ENCODE measurements at regions not wholly inside any gene's neighbourhood (a gene's known extent, or its start where the extent isn't known, plus 50 kb on each side); places are given as distances from the start of the nearest gene placed in this dataset.

DNA sequence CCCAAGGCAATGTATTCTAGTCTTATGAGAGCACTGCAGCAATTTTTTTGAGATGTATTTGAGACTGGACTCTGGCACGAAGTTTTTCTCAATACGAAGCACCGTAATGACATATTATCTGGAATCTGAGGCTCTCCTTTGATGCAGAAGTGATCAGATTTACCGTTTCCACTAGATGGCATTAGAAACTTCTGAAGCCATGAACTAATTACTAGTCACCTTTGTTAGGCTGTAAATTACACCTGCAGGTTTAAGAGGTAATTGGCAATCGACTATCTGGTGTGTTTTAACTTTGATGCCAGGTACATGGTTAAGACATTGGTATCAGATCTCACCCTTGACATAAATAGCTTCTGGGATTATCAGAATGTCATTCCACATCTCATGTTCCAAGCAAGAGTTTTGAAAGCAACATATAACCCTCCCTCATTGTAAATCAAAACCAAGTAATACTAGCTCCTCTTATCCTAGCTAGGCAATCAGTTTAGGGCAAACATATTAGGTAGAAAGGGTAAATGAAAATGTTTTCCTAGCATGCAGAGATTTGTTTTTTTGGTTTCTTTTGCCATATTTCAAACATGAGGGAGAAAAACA, 254.6 kb upstream of the SPRED2 start:
- Mint-ChIP-seq H3K36me3 (ENCODE audit: insufficient read depth, unreplicated experiment) (no peaks in the 10 kb centered on the region), H3K27ac (ENCODE audit: low read depth, unreplicated experiment) (no peak overlapping the region), H3K27me3 (ENCODE audit: insufficient read depth, unreplicated experiment) (no peaks in the 10 kb centered on the region), H3K4me1 (ENCODE audit: insufficient read depth, unreplicated experiment) (no peaks in the 10 kb centered on the region), H3K9me3 (ENCODE audit: unreplicated experiment) (no peaks in the 10 kb centered on the region), H3K4me3 (ENCODE audit: unreplicated experiment) (no peak overlapping the region)
- peak; percentile 15 for DNase-seq (ENCODE audit: unreplicated experiment)
- intact Hi-C loops (cut with micrococcal nuclease), result no loop called here
- no TSS peak for BruUV-seq (replicated peaks)
- ChIA-PET POLR2A (interaction anchor here (0.7 kb wide), 1 partner anchor 21 kb away, joined by 3 read pairs; no protein-coding TSS in a partner anchor), CTCF (interaction anchor here (0.6 to 1.6 kb wide), 8 partner anchors 9 to 1404 kb away, joined by 3 to 4 read pairs (median 4); no protein-coding TSS in a partner anchor)
- TF ChIP-seq, protein P1, sequence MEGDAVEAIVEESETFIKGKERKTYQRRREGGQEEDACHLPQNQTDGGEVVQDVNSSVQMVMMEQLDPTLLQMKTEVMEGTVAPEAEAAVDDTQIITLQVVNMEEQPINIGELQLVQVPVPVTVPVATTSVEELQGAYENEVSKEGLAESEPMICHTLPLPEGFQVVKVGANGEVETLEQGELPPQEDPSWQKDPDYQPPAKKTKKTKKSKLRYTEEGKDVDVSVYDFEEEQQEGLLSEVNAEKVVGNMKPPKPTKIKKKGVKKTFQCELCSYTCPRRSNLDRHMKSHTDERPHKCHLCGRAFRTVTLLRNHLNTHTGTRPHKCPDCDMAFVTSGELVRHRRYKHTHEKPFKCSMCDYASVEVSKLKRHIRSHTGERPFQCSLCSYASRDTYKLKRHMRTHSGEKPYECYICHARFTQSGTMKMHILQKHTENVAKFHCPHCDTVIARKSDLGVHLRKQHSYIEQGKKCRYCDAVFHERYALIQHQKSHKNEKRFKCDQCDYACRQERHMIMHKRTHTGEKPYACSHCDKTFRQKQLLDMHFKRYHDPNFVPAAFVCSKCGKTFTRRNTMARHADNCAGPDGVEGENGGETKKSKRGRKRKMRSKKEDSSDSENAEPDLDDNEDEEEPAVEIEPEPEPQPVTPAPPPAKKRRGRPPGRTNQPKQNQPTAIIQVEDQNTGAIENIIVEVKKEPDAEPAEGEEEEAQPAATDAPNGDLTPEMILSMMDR (IDR thresholded peaks at IDR 0.05; ENCODE audit: unreplicated experiment), result peak; percentile 26

GRCh38 chr2:65681503-65681902, 249.1 kb upstream of the SPRED2 start:
- no TSS peak for BruUV-seq (replicated peaks)
- Mint-ChIP-seq H3K9me3 (ENCODE audit: unreplicated experiment) (peaks cover 7% of the 10 kb centered on the region), H3K4me1 (ENCODE audit: insufficient read depth, unreplicated experiment) (peaks cover 14% of the 10 kb centered on the region), H3K27me3 (ENCODE audit: insufficient read depth, unreplicated experiment) (no peaks in the 10 kb centered on the region), H3K27ac (ENCODE audit: low read depth, unreplicated experiment) (no peak overlapping the region), H3K36me3 (ENCODE audit: insufficient read depth, unreplicated experiment) (no peaks in the 10 kb centered on the region), H3K4me3 (ENCODE audit: unreplicated experiment) (no peak overlapping the region)
- DNase-seq (ENCODE audit: unreplicated experiment), result no peak
- TF ChIP-seq, protein P1 (IDR thresholded peaks at IDR 0.05; ENCODE audit: unreplicated experiment), result no peak
- intact Hi-C loops (cut with micrococcal nuclease), result no loop called here
- POLR2A ChIA-PET, result interaction anchor here (0.6 to 1.0 kb wide), 2 partner anchors 18 to 61 kb away, joined by 3 read pairs; no protein-coding TSS in a partner anchor
- CTCF ChIA-PET, result interaction anchor here (0.8 to 1.3 kb wide), 3 partner anchors 29 to 331 kb away, joined by 3 to 4 read pairs (median 3); no protein-coding TSS in a partner anchor

- Mint-ChIP-seq H3K9me3 (ENCODE audit: unreplicated experiment) (peaks cover 23% of the 10 kb centered on the region), H3K4me3 (ENCODE audit: unreplicated experiment) (peak overlapping the region; percentile 41)
These were observed 246.5 kb upstream of the SPRED2 start for GRCh38 chr2:65678779-65679391.

GRCh38 chr2:65675350-65675749, 243.0 kb upstream of the SPRED2 start:
- BruUV-seq (replicated peaks), result no TSS peak
- DNase-seq (ENCODE audit: unreplicated experiment), result no peak
- H3K27me3 Mint-ChIP-seq (ENCODE audit: insufficient read depth, unreplicated experiment), result no peaks in the 10 kb centered on the region
- H3K4me3 Mint-ChIP-seq (ENCODE audit: unreplicated experiment), result no peak overlapping the region
- no peak overlapping the region for H3K27ac Mint-ChIP-seq (ENCODE audit: low read depth, unreplicated experiment)
- POLR2A ChIA-PET, result no interaction called here
- H3K9me3 Mint-ChIP-seq (ENCODE audit: unreplicated experiment), result peaks cover 24% of the 10 kb centered on the region
- H3K4me1 Mint-ChIP-seq (ENCODE audit: insufficient read depth, unreplicated experiment), result peaks cover 14% of the 10 kb centered on the region
- intact Hi-C loops (cut with micrococcal nuclease), result no loop called here
- CTCF ChIA-PET, result interaction anchor here (0.7 to 1.1 kb wide), 2 partner anchors 21 to 44 kb away, joined by 3 to 4 read pairs; no protein-coding TSS in a partner anchor
- H3K36me3 Mint-ChIP-seq (ENCODE audit: insufficient read depth, unreplicated experiment), result no peaks in the 10 kb centered on the region
- TF ChIP-seq, protein P1 (IDR thresholded peaks at IDR 0.05; ENCODE audit: unreplicated experiment), result no peak

More at GRCh38 chr2:65678779-65679391, 246.5 kb upstream of the SPRED2 start:
- peaks cover 14% of the 10 kb centered on the region for H3K4me1 Mint-ChIP-seq (ENCODE audit: insufficient read depth, unreplicated experiment)
- H3K27me3 Mint-ChIP-seq (ENCODE audit: insufficient read depth, unreplicated experiment), result no peaks in the 10 kb centered on the region
- BruUV-seq (replicated peaks), result TSS peak; percentile 93
- peak overlapping the region; percentile 57 for H3K27ac Mint-ChIP-seq (ENCODE audit: low read depth, unreplicated experiment)
- DNase-seq (ENCODE audit: unreplicated experiment), result peak; percentile 58
- POLR2A ChIA-PET, result interaction anchor here (0.9 kb wide), 1 partner anchor 11 kb away, joined by 3 read pairs; no protein-coding TSS in a partner anchor
- intact Hi-C loops (cut with micrococcal nuclease), result no loop called here
- TF ChIP-seq, protein P1 (IDR thresholded peaks at IDR 0.05; ENCODE audit: unreplicated experiment), result no peak
- CTCF ChIA-PET, result no interaction called here
- no peaks in the 10 kb centered on the region for H3K36me3 Mint-ChIP-seq (ENCODE audit: insufficient read depth, unreplicated experiment)

Measured in MCF 10A (cell line).